ENCODE measurements at regions not wholly inside any gene's neighbourhood (a gene's known extent, or its start where the extent isn't known, plus 50 kb on each side); places are given as distances from the start of the nearest gene placed in this dataset.

GRCh38 chr15:95362306-95362705, 968.2 kb upstream of the NR2F2 start:
- no peak for DNase-seq (ENCODE audit: low read depth)

GRCh38 chr15:95363646-95364045, 966.9 kb upstream of the NR2F2 start:
- DNase-seq (ENCODE audit: low read depth), result no peak

- DNase-seq (ENCODE audit: low read depth), result no peak
Measured at GRCh38 chr15:95365511-95366107, 964.9 kb upstream of the NR2F2 start.

GRCh38 chr15:95368191-95368590, 962.3 kb upstream of the NR2F2 start:
- no peak for DNase-seq (ENCODE audit: low read depth)

GRCh38 chr15:95368755-95369601, 961.5 kb upstream of the NR2F2 start:
- no peak for DNase-seq (ENCODE audit: low read depth)

GRCh38 chr15:95370291-95370690, 960.2 kb upstream of the NR2F2 start:
- no peak for DNase-seq (ENCODE audit: low read depth)

GRCh38 chr15:95371664-95372063, 958.8 kb upstream of the NR2F2 start:
- peak; percentile 70 for DNase-seq (ENCODE audit: low read depth)

GRCh38 chr15:95375281-95375680, 955.2 kb upstream of the NR2F2 start:
- no peak for DNase-seq (ENCODE audit: low read depth)

- DNase-seq (ENCODE audit: low read depth), result no peak
Measured at GRCh38 chr15:95377258-95377852, 953.1 kb upstream of the NR2F2 start.

GRCh38 chr15:95394186-95395067, 936.1 kb upstream of the NR2F2 start:
- peak; percentile 38 for DNase-seq (ENCODE audit: low read depth)

GRCh38 chr15:95400428-95400827, 930.1 kb upstream of the NR2F2 start:
- no peak for DNase-seq (ENCODE audit: low read depth)

- no peak for DNase-seq (ENCODE audit: low read depth)
Measured at GRCh38 chr15:95401587-95401986, 928.9 kb upstream of the NR2F2 start.

GRCh38 chr15:95405447-95405846, 925.1 kb upstream of the NR2F2 start:
- DNase-seq (ENCODE audit: low read depth), result peak; percentile 49

GRCh38 chr15:95407534-95407933, 923.0 kb upstream of the NR2F2 start:
- no peak for DNase-seq (ENCODE audit: low read depth)

- no peak for DNase-seq (ENCODE audit: low read depth)
Measured at GRCh38 chr15:95409211-95409610, 921.3 kb upstream of the NR2F2 start.

- DNase-seq (ENCODE audit: low read depth), result no peak
Measured at GRCh38 chr15:95409626-95410310, 920.7 kb upstream of the NR2F2 start.

- DNase-seq (ENCODE audit: low read depth), result no peak
Measured at GRCh38 chr15:95410757-95411156, 919.7 kb upstream of the NR2F2 start.

- no peak for DNase-seq (ENCODE audit: low read depth)
Measured at GRCh38 chr15:95416576-95416975, 913.9 kb upstream of the NR2F2 start.

GRCh38 chr15:95417761-95418160, 912.7 kb upstream of the NR2F2 start:
- DNase-seq (ENCODE audit: low read depth), result no peak

- DNase-seq (ENCODE audit: low read depth), result no peak
Measured at GRCh38 chr15:95422255-95422654, 908.2 kb upstream of the NR2F2 start.

GRCh38 chr15:95425859-95426258, 904.6 kb upstream of the NR2F2 start:
- no peak for DNase-seq (ENCODE audit: low read depth)
